Stomach (tissue), 8 donors: ENCODE measurements at regions not wholly inside any gene's neighbourhood (a gene's known extent, or its start where the extent isn't known, plus 50 kb on each side); places are given as distances from the start of the nearest gene placed in this dataset.

Experiments used
- DNase-seq, 2 donors: peaks; one replicate each; pipeline versions ENCODE4 v3.0.0 to v3.0.0-alpha.2; 2013 to 2019
- H3K27ac ChIP-seq, 5 donors: fragments of 200-600 bp in 4 of 5; sonication (generic) in 4 of 5; one replicate each; pipeline ENCODE4 v1.5.1; 2013 to 2019; ENCODE audit warnings: mild to moderate bottlenecking in 1 of 5, moderate library complexity in 1 of 5
- H3K27me3 ChIP-seq, 3 donors: fragments of 200-600 bp; sonication (generic); one replicate each; pipeline ENCODE4 v1.5.1; 2017 to 2019; ENCODE audit warnings: mixed run types in 1 of 3
- H3K36me3 ChIP-seq, 4 donors: fragments of 200-600 bp; sonication (generic); 1 replicate in 3 of 4; 2 replicates in 1 of 4; pipeline ENCODE4 v1.5.1; 2016 to 2019
- H3K4me1 ChIP-seq, 4 donors: fragments of 200-600 bp; sonication (generic); one replicate each; pipeline ENCODE4 v1.5.1; 2016 to 2019
- H3K4me3 ChIP-seq, 4 donors: fragments of 200-600 bp; sonication (generic) in 3 of 4; one replicate each; pipeline ENCODE4 v1.5.1; 2016 to 2019; ENCODE audit warnings: mild to moderate bottlenecking in 1 of 4
- H3K9me3 ChIP-seq, 4 donors: fragments of 200-600 bp; sonication (generic); one replicate each; pipeline ENCODE4 v1.5.1; 2016 to 2019
- CTCF ChIP-seq, 7 experiments: fragments of 450-650 bp in 4 of 7; fragments of 200-600 bp in 3 of 7; sonication (generic) in 3 of 7; IDR thresholded peaks; one replicate each; pipeline ENCODE4 v1.5.1; 2016 to 2019; ENCODE audit warnings: antibody characterized with exemption in 7 of 7, control low read depth in 2 of 7, mild to moderate bottlenecking in 1 of 7
- EP300 ChIP-seq: sonication (generic); formaldehyde crosslinking; IDR thresholded peaks from one replicate; pipeline ENCODE4 v1.6.1; 2017; ENCODE audit warnings: antibody characterized with exemption
- POLR2A ChIP-seq, 4 donors: fragments of 450-650 bp; IDR thresholded peaks; one replicate each; pipeline ENCODE4 v1.6.1; 2016; ENCODE audit warnings: antibody characterized with exemption in 4 of 4, control low read depth in 2 of 4, mild to moderate bottlenecking in 1 of 4, moderate library complexity in 1 of 4
- POLR2AphosphoS5 ChIP-seq, 3 donors: sonication (generic); formaldehyde crosslinking; IDR thresholded peaks; one replicate each; pipeline ENCODE4 v1.6.1; 2016; ENCODE audit warnings: antibody characterized with exemption in 3 of 3
- WGBS, 5 donors: extraction: QIAGEN DNeasy Blood & Tissue Kit in 3 of 5; methylation state at CpG; one replicate each; pipeline versions ENCODE4 v1.1.5 to v1.1.7; 2013 to 2018; 5-methylcytosine and 5-hydroxymethylcytosine counted together
- intact Hi-C: fragments of 100-400 bp; cut with DNase I; formaldehyde crosslinking; loops from one replicate; pipeline ENCODE4 v1.15.1; 2023; ENCODE audit warnings: low total_unique reads
- donor health status: healthy with polysubstance abuse.
- donor health status: Bipolar disorder and iron deficiency.
- donor health status: healthy.

- intact Hi-C loops = no loop called here
- peaks cover 0 to 6% (median 0%) of the 10 kb centered on the region in 4 donors for H3K9me3 ChIP-seq
- no peaks in the 10 kb centered on the region for H3K36me3 ChIP-seq
- H3K4me3 ChIP-seq = no peak overlapping the region
- no peaks in the 10 kb centered on the region for H3K27me3 ChIP-seq
- TF ChIP-seq EP300 = no peak
- no peak for TF ChIP-seq CTCF (IDR thresholded peaks at IDR 0.05)
- TF ChIP-seq POLR2AphosphoS5 (IDR thresholded peaks at IDR 0.05) = no peak
- TF ChIP-seq POLR2A (IDR thresholded peaks at IDR 0.05) = no peak
- H3K27ac ChIP-seq = no peak overlapping the region
- H3K4me1 ChIP-seq = no peaks in the 10 kb centered on the region
- no peak for DNase-seq
- WGBS, 5 donors = 76 to 89% (median 79%) methylated on average over 3 of the region's 3 CpGs
Measured at GRCh38 chr16:48004141-48004695, 151.6 kb downstream of the ABCC12 start.

GRCh38 chr16:48003206-48003907 is 152.4 kb downstream of the ABCC12 start:
- no peak overlapping the region for H3K27ac ChIP-seq
- TF ChIP-seq POLR2A (IDR thresholded peaks at IDR 0.05) (no peak), EP300 (no peak), POLR2AphosphoS5 (IDR thresholded peaks at IDR 0.05) (no peak), CTCF (IDR thresholded peaks at IDR 0.05) (no peak)
- no peak for DNase-seq
- H3K27me3 ChIP-seq = no peaks in the 10 kb centered on the region
- no peak overlapping the region for H3K4me3 ChIP-seq
- H3K9me3 ChIP-seq = peaks cover 0 to 6% (median 0%) of the 10 kb centered on the region in 4 donors
- intact Hi-C loops = no loop called here
- H3K36me3 ChIP-seq = no peaks in the 10 kb centered on the region
- 80 to 87% (median 84%) methylated on average over 4 of the region's 4 CpGs for WGBS, 5 donors
- no peaks in the 10 kb centered on the region for H3K4me1 ChIP-seq

- intact Hi-C loops = no loop called here
- Histone ChIP-seq H3K27ac (no peak overlapping the region), H3K27me3 (no peaks in the 10 kb centered on the region), H3K4me1 (no peaks in the 10 kb centered on the region), H3K36me3 (no peaks in the 10 kb centered on the region), H3K9me3 (peaks cover 0 to 2% (median 0%) of the 10 kb centered on the region in 4 donors), H3K4me3 (no peak overlapping the region)
- TF ChIP-seq CTCF (IDR thresholded peaks at IDR 0.05) (no peak), POLR2AphosphoS5 (IDR thresholded peaks at IDR 0.05) (no peak), EP300 (no peak), POLR2A (IDR thresholded peaks at IDR 0.05) (no peak)
- no peak for DNase-seq
- WGBS, 5 donors = 65 to 78% (median 76%) methylated on average over 12 to 13 of the region's 13 CpGs
Measured at GRCh38 chr16:48001324-48001895, 154.4 kb downstream of the ABCC12 start.

GRCh38 chr16:48000622-48001021 is 155.2 kb downstream of the ABCC12 start:
- 58 to 78% (median 72%) methylated on average over 3 of the region's 3 CpGs for WGBS, 5 donors
- DNase-seq = no peak
- Histone ChIP-seq H3K4me3 (no peak overlapping the region), H3K4me1 (no peaks in the 10 kb centered on the region), H3K27ac (no peak overlapping the region), H3K36me3 (no peaks in the 10 kb centered on the region), H3K27me3 (no peaks in the 10 kb centered on the region), H3K9me3 (no peaks in the 10 kb centered on the region)
- TF ChIP-seq POLR2AphosphoS5 (IDR thresholded peaks at IDR 0.05) (no peak), EP300 (no peak), POLR2A (IDR thresholded peaks at IDR 0.05) (no peak), CTCF (IDR thresholded peaks at IDR 0.05) (no peak)
- intact Hi-C loops = no loop called here
